Mesothelial cell of epicardium (in vitro differentiated cells): ENCODE measurements at regions not wholly inside any gene's neighbourhood (a gene's known extent, or its start where the extent isn't known, plus 50 kb on each side); places are given as distances from the start of the nearest gene placed in this dataset.

Experiments
- DNase-seq, 2 experiments: peaks; one replicate each; pipeline ENCODE4 v3.0.0; 2021; ENCODE audit warnings: low spot score in 2 of 2; ENCODE audit not compliant: unreplicated experiment in 2 of 2
- H3K27ac Mint-ChIP-seq: 2 replicates; pipeline ENCODE4 v1.8.0; 2021; ENCODE audit warnings: mixed read lengths
- H3K27me3 Mint-ChIP-seq: 2 replicates; pipeline ENCODE4 v1.8.0; 2021; ENCODE audit warnings: low read depth, mixed read lengths
- H3K36me3 Mint-ChIP-seq: 2 replicates; pipeline ENCODE4 v1.8.0; 2021; ENCODE audit warnings: mixed read lengths
- H3K4me1 Mint-ChIP-seq: 2 replicates; pipeline ENCODE4 v1.8.0; 2021; ENCODE audit warnings: mixed read lengths
- H3K4me3 Mint-ChIP-seq: 2 replicates; pipeline ENCODE4 v1.8.0; 2021; ENCODE audit warnings: mild to moderate bottlenecking, moderate library complexity, mixed read lengths
- H3K9me3 Mint-ChIP-seq: 2 replicates; pipeline ENCODE4 v1.8.0; 2021; ENCODE audit warnings: mixed read lengths
- TF ChIP-seq, protein P1 (sequence below): fragments of 200-600 bp; sonication (generic); IDR thresholded peaks from one replicate; pipeline ENCODE4 v1.5.0; 2021; ENCODE audit warnings: antibody characterized with exemption; ENCODE audit not compliant: unreplicated experiment

DNA sequence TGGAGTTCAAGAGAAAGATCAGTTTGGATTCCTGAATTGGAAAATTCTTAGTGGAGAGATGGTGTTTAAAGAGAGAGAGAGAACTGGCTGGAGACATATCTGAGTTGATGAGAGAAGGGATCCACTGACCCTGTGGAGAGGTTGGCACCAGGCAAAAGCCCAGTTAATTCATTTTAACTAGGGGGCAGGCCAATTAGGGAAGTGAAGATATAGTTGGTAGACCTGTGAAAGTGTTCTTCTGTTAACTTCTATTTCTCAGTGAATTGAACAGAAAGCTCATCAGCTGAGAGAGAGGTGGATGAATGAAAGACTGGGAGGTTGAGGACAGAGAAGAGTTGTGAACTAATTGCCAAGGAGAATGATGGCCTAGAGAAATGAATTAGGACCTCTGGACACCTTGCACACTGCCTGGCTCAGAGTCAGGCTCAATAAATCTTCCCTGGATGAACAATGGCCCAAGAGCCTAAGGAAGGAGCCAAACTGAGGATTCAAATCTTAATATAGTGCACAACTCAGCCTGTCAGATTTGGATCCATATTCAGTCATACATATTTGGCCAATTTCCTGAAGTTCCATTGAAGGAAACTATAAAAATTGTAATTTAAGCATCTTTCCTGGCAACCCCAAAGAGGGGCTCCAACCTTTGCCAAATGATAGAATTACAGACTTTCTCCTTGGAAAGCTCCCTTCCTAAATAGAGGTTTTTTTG, 82.2 kb upstream of the RMDN2 start:
- DNase-seq: no peak
- TF ChIP-seq, protein P1, sequence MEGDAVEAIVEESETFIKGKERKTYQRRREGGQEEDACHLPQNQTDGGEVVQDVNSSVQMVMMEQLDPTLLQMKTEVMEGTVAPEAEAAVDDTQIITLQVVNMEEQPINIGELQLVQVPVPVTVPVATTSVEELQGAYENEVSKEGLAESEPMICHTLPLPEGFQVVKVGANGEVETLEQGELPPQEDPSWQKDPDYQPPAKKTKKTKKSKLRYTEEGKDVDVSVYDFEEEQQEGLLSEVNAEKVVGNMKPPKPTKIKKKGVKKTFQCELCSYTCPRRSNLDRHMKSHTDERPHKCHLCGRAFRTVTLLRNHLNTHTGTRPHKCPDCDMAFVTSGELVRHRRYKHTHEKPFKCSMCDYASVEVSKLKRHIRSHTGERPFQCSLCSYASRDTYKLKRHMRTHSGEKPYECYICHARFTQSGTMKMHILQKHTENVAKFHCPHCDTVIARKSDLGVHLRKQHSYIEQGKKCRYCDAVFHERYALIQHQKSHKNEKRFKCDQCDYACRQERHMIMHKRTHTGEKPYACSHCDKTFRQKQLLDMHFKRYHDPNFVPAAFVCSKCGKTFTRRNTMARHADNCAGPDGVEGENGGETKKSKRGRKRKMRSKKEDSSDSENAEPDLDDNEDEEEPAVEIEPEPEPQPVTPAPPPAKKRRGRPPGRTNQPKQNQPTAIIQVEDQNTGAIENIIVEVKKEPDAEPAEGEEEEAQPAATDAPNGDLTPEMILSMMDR: no peak
- Mint-ChIP-seq H3K27ac (no peak overlapping the region), H3K9me3 (peaks cover 6% of the 10 kb centered on the region), H3K4me1 (peaks cover 19% of the 10 kb centered on the region), H3K27me3 (no peaks in the 10 kb centered on the region), H3K36me3 (peaks cover 3% of the 10 kb centered on the region), H3K4me3 (no peak overlapping the region)

GRCh38 chr2:37843556-37843955, 81.5 kb upstream of the RMDN2 start:
- H3K27me3 Mint-ChIP-seq: no peaks in the 10 kb centered on the region
- DNase-seq: no peak
- no peak overlapping the region for H3K4me3 Mint-ChIP-seq
- peaks cover 12% of the 10 kb centered on the region for H3K4me1 Mint-ChIP-seq
- TF ChIP-seq, protein P1: no peak
- peaks cover 3% of the 10 kb centered on the region for H3K36me3 Mint-ChIP-seq
- peaks cover 6% of the 10 kb centered on the region for H3K9me3 Mint-ChIP-seq
- no peak overlapping the region for H3K27ac Mint-ChIP-seq

DNA sequence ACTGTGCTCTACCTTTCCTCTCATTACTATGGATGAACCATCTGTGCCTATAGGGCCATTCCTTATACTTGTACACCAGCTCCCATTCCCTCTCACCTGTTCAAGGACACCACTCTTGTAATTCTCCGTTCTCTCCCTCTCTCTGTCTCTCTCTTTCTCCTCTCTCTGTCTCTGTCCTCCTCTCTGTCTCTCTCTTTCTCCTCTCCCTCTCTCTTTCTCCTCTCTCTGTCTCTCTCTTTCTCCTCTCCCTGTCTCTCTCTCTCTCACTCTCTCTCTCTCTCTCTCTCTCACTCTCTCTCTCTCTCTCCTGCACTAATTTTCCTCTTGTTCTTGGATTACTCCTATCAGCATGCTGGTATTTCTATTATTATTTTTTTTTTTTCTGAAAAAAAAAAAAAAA, 78.9 kb upstream of the RMDN2 start:
- TF ChIP-seq, protein P1: no peak
- Mint-ChIP-seq H3K4me1 (peaks cover 7% of the 10 kb centered on the region), H3K4me3 (no peak overlapping the region), H3K27ac (no peak overlapping the region), H3K36me3 (peaks cover 3% of the 10 kb centered on the region), H3K9me3 (peaks cover 6% of the 10 kb centered on the region), H3K27me3 (no peaks in the 10 kb centered on the region)
- no peak for DNase-seq

DNA sequence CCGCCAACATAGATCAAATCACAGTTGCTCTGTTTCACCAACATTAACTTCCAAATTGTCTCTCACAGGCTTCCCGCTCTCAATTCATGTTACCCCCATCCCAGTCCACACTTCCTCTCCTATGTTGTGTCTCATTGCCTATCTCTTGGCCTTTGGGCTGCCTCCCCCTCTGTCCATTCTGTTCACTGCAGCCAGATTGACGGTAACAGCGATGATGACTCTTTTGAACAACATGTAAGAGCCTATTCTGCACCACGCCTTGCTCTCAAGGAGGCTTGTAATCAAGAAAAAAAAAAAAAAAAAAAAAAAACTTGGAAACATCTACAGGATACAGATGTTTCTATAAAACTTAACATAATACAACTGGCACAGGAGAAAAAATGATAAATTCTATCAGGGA, 77.3 kb upstream of the RMDN2 start:
- no peak for DNase-seq
- Mint-ChIP-seq H3K27me3 (no peaks in the 10 kb centered on the region), H3K9me3 (peaks cover 6% of the 10 kb centered on the region), H3K36me3 (peaks cover 3% of the 10 kb centered on the region), H3K27ac (no peak overlapping the region), H3K4me1 (peaks cover 16% of the 10 kb centered on the region), H3K4me3 (no peak overlapping the region)
- TF ChIP-seq, protein P1: no peak

GRCh38 chr2:37848451-37848850, 76.6 kb upstream of the RMDN2 start:
- Mint-ChIP-seq H3K4me1 (peaks cover 14% of the 10 kb centered on the region), H3K27ac (no peak overlapping the region), H3K36me3 (peaks cover 3% of the 10 kb centered on the region), H3K4me3 (no peak overlapping the region), H3K9me3 (peaks cover 6% of the 10 kb centered on the region), H3K27me3 (no peaks in the 10 kb centered on the region)
- DNase-seq: no peak
- TF ChIP-seq, protein P1: no peak
